Right atrium auricular region (tissue), 2 donors: ENCODE measurements at regions not wholly inside any gene's neighbourhood (a gene's known extent, or its start where the extent isn't known, plus 50 kb on each side); places are given as distances from the start of the nearest gene placed in this dataset.

Source experiments
- DNase-seq: peaks from one replicate; pipeline ENCODE4 v3.0.0-alpha.2; 2019; ENCODE audit warnings: low spot score
- H3K27ac ChIP-seq, 2 donors: fragments of 200-600 bp; sonication (generic); 1 replicate in 1 of 2; 2 replicates in 1 of 2; pipeline ENCODE4 v1.5.1; 2016 to 2019
- H3K27me3 ChIP-seq, 2 donors: fragments of 200-600 bp; sonication (generic); one replicate each; pipeline versions ENCODE4 v1.5.1 to v1.6.0; 2017 to 2019
- H3K36me3 ChIP-seq: fragments of 200-600 bp; sonication (generic); one replicate; pipeline ENCODE4 v1.5.1; 2016
- H3K4me1 ChIP-seq, 2 donors: fragments of 200-600 bp; sonication (generic); one replicate each; pipeline versions ENCODE4 v1.5.1 to v1.6.0; 2017 to 2019
- H3K4me3 ChIP-seq, 2 donors: fragments of 200-600 bp; sonication (generic); 1 replicate in 1 of 2; 2 replicates in 1 of 2; pipeline ENCODE4 v1.5.1; 2017 to 2019; ENCODE audit warnings: mild to moderate bottlenecking in 1 of 2, moderate library complexity in 1 of 2
- H3K9me3 ChIP-seq, 2 donors: fragments of 200-600 bp; sonication (generic); one replicate each; pipeline ENCODE4 v1.5.1; 2019
- CTCF ChIP-seq, 2 donors: fragments of 200-600 bp; sonication (generic); IDR thresholded peaks; one replicate each; pipeline ENCODE4 v1.5.1; 2019; ENCODE audit warnings: antibody characterized with exemption in 2 of 2

DNA sequence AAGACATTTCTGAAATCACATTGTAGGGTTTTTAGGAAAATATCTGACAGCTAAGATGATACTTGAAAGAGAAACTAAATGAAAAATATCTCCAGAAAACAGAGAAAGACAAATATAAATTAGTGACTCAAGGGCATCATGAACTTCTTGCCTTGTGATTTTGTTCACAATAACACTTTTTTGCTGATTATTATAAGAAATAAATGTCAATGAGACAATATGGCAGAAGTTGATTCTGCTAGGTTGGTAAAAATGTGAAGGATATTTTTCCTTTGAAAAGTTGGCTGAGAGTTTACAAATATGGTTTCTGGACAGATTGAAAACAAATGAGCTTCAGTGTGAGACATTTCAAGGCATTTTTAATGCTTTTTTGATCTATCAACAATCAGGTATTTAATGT, 1631.2 kb upstream of the ACVR2A start:
- Histone ChIP-seq H3K4me3 (no peak overlapping the region), H3K27me3 (no peaks in the 10 kb centered on the region), H3K9me3 (no peaks in the 10 kb centered on the region), H3K36me3 (no peaks in the 10 kb centered on the region), H3K4me1 (no peaks in the 10 kb centered on the region), H3K27ac (no peak overlapping the region)
- TF ChIP-seq CTCF (IDR thresholded peaks at IDR 0.05): no peak
- DNase-seq: no peak

- Histone ChIP-seq H3K4me3 (no peak overlapping the region), H3K9me3 (no peaks in the 10 kb centered on the region), H3K36me3 (no peaks in the 10 kb centered on the region), H3K4me1 (no peaks in the 10 kb centered on the region), H3K27me3 (no peaks in the 10 kb centered on the region), H3K27ac (no peak overlapping the region)
- no peak for DNase-seq
- no peak for TF ChIP-seq CTCF (IDR thresholded peaks at IDR 0.05)
Measured at GRCh38 chr2:146212602-146213001, 1632.2 kb upstream of the ACVR2A start.

DNA sequence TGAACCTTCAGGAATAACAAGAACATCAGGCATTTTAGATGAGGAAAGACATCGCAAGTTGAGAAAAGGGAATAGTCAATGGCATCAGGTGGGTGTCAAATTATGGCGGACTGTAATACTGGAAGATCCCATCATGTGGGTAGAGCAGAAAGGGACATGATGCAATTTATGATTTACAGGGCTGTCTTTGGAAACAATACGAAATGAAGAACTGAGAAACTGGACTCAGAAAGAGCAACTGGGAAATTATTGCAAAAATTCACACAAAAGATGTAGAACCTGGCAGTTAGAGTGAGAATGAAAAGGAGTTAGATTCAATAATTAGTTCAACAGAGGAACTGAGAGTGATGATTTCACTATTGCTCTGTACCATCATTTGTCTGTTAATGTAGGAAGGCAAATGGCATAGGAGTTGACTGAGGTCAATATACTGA, 1635.0 kb upstream of the ACVR2A start:
- no peak for DNase-seq
- Histone ChIP-seq H3K4me1 (no peaks in the 10 kb centered on the region), H3K4me3 (no peak overlapping the region), H3K27me3 (no peaks in the 10 kb centered on the region), H3K36me3 (no peaks in the 10 kb centered on the region), H3K9me3 (no peaks in the 10 kb centered on the region), H3K27ac (no peak overlapping the region)
- no peak for TF ChIP-seq CTCF (IDR thresholded peaks at IDR 0.05)

- H3K27me3 ChIP-seq: no peaks in the 10 kb centered on the region
- H3K9me3 ChIP-seq: no peaks in the 10 kb centered on the region
- H3K4me1 ChIP-seq: no peaks in the 10 kb centered on the region
- DNase-seq: no peak
- no peaks in the 10 kb centered on the region for H3K36me3 ChIP-seq
- TF ChIP-seq CTCF (IDR thresholded peaks at IDR 0.05): no peak
- no peak overlapping the region for H3K4me3 ChIP-seq
- H3K27ac ChIP-seq: no peak overlapping the region
Measured at GRCh38 chr2:146207901-146208300, 1636.9 kb upstream of the ACVR2A start.

GRCh38 chr2:146207417-146207816, 1637.4 kb upstream of the ACVR2A start:
- H3K9me3 ChIP-seq: no peaks in the 10 kb centered on the region
- H3K4me3 ChIP-seq: no peak overlapping the region
- no peak for TF ChIP-seq CTCF (IDR thresholded peaks at IDR 0.05)
- no peaks in the 10 kb centered on the region for H3K4me1 ChIP-seq
- no peaks in the 10 kb centered on the region for H3K36me3 ChIP-seq
- no peaks in the 10 kb centered on the region for H3K27me3 ChIP-seq
- DNase-seq: no peak
- H3K27ac ChIP-seq: no peak overlapping the region

DNA sequence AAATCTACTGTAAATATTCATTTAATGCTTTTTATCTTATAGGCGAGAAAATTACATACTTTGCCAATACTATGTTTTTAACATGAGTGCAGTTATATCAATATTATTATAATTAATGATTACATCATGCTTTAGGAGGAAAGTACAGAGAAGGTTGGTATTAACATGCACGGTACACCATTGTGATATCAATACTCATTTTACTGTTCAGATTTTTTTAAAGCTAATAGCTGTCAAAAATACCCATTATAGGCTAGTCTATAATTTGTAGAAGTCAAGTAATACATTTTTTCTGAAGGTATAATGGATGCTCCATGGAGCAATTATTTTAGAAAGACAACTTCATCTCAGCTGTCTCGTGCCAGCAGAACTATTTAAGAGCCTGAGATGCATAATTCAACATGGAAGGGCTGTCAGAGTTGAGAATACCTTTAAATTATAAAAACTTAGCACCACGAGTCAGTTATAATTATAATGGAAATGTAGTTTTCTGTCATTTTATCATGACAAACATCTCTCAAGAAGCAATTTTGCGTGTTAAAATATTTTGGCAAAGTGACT, 1641.7 kb upstream of the ACVR2A start:
- Histone ChIP-seq H3K4me3 (no peak overlapping the region), H3K4me1 (no peaks in the 10 kb centered on the region), H3K9me3 (no peaks in the 10 kb centered on the region), H3K27ac (no peak overlapping the region), H3K27me3 (no peaks in the 10 kb centered on the region), H3K36me3 (no peaks in the 10 kb centered on the region)
- TF ChIP-seq CTCF (IDR thresholded peaks at IDR 0.05): no peak
- no peak for DNase-seq
